ENCODE measurements at regions not wholly inside any gene's neighbourhood (a gene's known extent, or its start where the extent isn't known, plus 50 kb on each side); places are given as distances from the start of the nearest gene placed in this dataset.

- Histone ChIP-seq H2BK120ac (ENCODE audit: insufficient read depth, low read length, poor library complexity) (no peak overlapping the region), H3K14ac (ENCODE audit: low read length) (no peak overlapping the region), H3K4me1 (ENCODE audit: control insufficient read depth in 1 of 2, insufficient read depth in 2 of 2, low read length in 2 of 2) (no peaks in the 10 kb centered on the region), H3K27me3 (ENCODE audit: insufficient read depth, low read length) (no peaks in the 10 kb centered on the region), H3K9ac (ENCODE audit: low read length) (no peak overlapping the region), H3K36me3 (ENCODE audit: control insufficient read depth in 1 of 2, insufficient read depth in 2 of 2, low read length in 2 of 2) (no peaks in the 10 kb centered on the region), H3K18ac (ENCODE audit: low read length) (no peak overlapping the region), H2AK5ac (ENCODE audit: low read length) (no peak overlapping the region), H3K79me2 (ENCODE audit: control insufficient read depth, insufficient read depth, low read length, poor library complexity) (no peaks in the 10 kb centered on the region), H3K23ac (ENCODE audit: low read length) (no peak overlapping the region), H2AFZ (ENCODE audit: insufficient read depth, low read length, poor library complexity) (no peak overlapping the region), H3K79me1 (ENCODE audit: low read length) (no peaks in the 10 kb centered on the region), H3K4me2 (ENCODE audit: low read length) (no peak overlapping the region), H2BK5ac (ENCODE audit: low read depth, low read length, poor library complexity) (no peak overlapping the region), H3K9me3 (ENCODE audit: insufficient read depth, low read depth, low read length) (no peaks in the 10 kb centered on the region), H3K27ac (ENCODE audit: low read depth, low read length) (no peak overlapping the region), H4K8ac (ENCODE audit: low read depth, low read length) (no peak overlapping the region), H3K4me3 (ENCODE audit: low read depth, low read length) (no peak overlapping the region), H4K12ac (ENCODE audit: low read depth, low read length) (no peak overlapping the region), H3K4ac (ENCODE audit: low read depth, low read length) (no peak overlapping the region), H4K91ac (ENCODE audit: low read depth, low read length) (no peak overlapping the region), H2BK12ac (ENCODE audit: low read length) (no peak overlapping the region)
- no peak for DNase-seq
- no CpG with 5 or more reads among the region's 6 CpGs for WGBS (ENCODE audit: extremely low coverage, insufficient coverage, insufficient read length)
Observed at GRCh38 chr10:44572146-44572545, 187.2 kb upstream of the CXCL12 start.

GRCh38 chr10:44573821-44574220 is 188.9 kb upstream of the CXCL12 start:
- Histone ChIP-seq H3K9me3 (ENCODE audit: insufficient read depth, low read depth, low read length) (no peaks in the 10 kb centered on the region), H3K14ac (ENCODE audit: low read length) (no peak overlapping the region), H2AK5ac (ENCODE audit: low read length) (no peak overlapping the region), H3K79me1 (ENCODE audit: low read length) (no peaks in the 10 kb centered on the region), H3K27ac (ENCODE audit: low read depth, low read length) (no peak overlapping the region), H2BK12ac (ENCODE audit: low read length) (no peak overlapping the region), H2BK120ac (ENCODE audit: insufficient read depth, low read length, poor library complexity) (no peak overlapping the region), H3K27me3 (ENCODE audit: insufficient read depth, low read length) (no peaks in the 10 kb centered on the region), H3K4me1 (ENCODE audit: control insufficient read depth in 1 of 2, insufficient read depth in 2 of 2, low read length in 2 of 2) (no peaks in the 10 kb centered on the region), H4K8ac (ENCODE audit: low read depth, low read length) (no peak overlapping the region), H3K9ac (ENCODE audit: low read length) (no peak overlapping the region), H3K23ac (ENCODE audit: low read length) (no peak overlapping the region), H4K12ac (ENCODE audit: low read depth, low read length) (no peak overlapping the region), H3K4me3 (ENCODE audit: low read depth, low read length) (no peak overlapping the region), H2AFZ (ENCODE audit: insufficient read depth, low read length, poor library complexity) (no peak overlapping the region), H2BK5ac (ENCODE audit: low read depth, low read length, poor library complexity) (no peak overlapping the region), H3K4me2 (ENCODE audit: low read length) (no peak overlapping the region), H3K4ac (ENCODE audit: low read depth, low read length) (no peak overlapping the region), H4K91ac (ENCODE audit: low read depth, low read length) (no peak overlapping the region), H3K36me3 (ENCODE audit: control insufficient read depth in 1 of 2, insufficient read depth in 2 of 2, low read length in 2 of 2) (no peaks in the 10 kb centered on the region), H3K79me2 (ENCODE audit: control insufficient read depth, insufficient read depth, low read length, poor library complexity) (no peaks in the 10 kb centered on the region), H3K18ac (ENCODE audit: low read length) (no peak overlapping the region)
- no peak for DNase-seq
- WGBS (ENCODE audit: extremely low coverage, insufficient coverage, insufficient read length): no CpG with 5 or more reads among the region's 1 CpG

- H2AK5ac ChIP-seq (ENCODE audit: low read length): no peak overlapping the region
- no peak overlapping the region for H3K4me3 ChIP-seq (ENCODE audit: low read depth, low read length)
- no peaks in the 10 kb centered on the region for H3K4me1 ChIP-seq (ENCODE audit: control insufficient read depth in 1 of 2, insufficient read depth in 2 of 2, low read length in 2 of 2)
- no CpG with 5 or more reads among the region's 10 CpGs for WGBS (ENCODE audit: extremely low coverage, insufficient coverage, insufficient read length)
- H2BK12ac ChIP-seq (ENCODE audit: low read length): no peak overlapping the region
- no peak overlapping the region for H2AFZ ChIP-seq (ENCODE audit: insufficient read depth, low read length, poor library complexity)
- no peak overlapping the region for H3K14ac ChIP-seq (ENCODE audit: low read length)
- H3K9me3 ChIP-seq (ENCODE audit: insufficient read depth, low read depth, low read length): no peaks in the 10 kb centered on the region
- no peak overlapping the region for H4K91ac ChIP-seq (ENCODE audit: low read depth, low read length)
- no peak overlapping the region for H2BK5ac ChIP-seq (ENCODE audit: low read depth, low read length, poor library complexity)
- H3K79me2 ChIP-seq (ENCODE audit: control insufficient read depth, insufficient read depth, low read length, poor library complexity): no peaks in the 10 kb centered on the region
- H3K4ac ChIP-seq (ENCODE audit: low read depth, low read length): no peak overlapping the region
- no peak overlapping the region for H3K4me2 ChIP-seq (ENCODE audit: low read length)
- no peaks in the 10 kb centered on the region for H3K79me1 ChIP-seq (ENCODE audit: low read length)
- no peak overlapping the region for H3K18ac ChIP-seq (ENCODE audit: low read length)
- H2BK120ac ChIP-seq (ENCODE audit: insufficient read depth, low read length, poor library complexity): no peak overlapping the region
- H4K8ac ChIP-seq (ENCODE audit: low read depth, low read length): no peak overlapping the region
- DNase-seq: no peak
- no peaks in the 10 kb centered on the region for H3K36me3 ChIP-seq (ENCODE audit: control insufficient read depth in 1 of 2, insufficient read depth in 2 of 2, low read length in 2 of 2)
- no peak overlapping the region for H3K23ac ChIP-seq (ENCODE audit: low read length)
- H3K9ac ChIP-seq (ENCODE audit: low read length): no peak overlapping the region
- no peaks in the 10 kb centered on the region for H3K27me3 ChIP-seq (ENCODE audit: insufficient read depth, low read length)
- no peak overlapping the region for H3K27ac ChIP-seq (ENCODE audit: low read depth, low read length)
- H4K12ac ChIP-seq (ENCODE audit: low read depth, low read length): no peak overlapping the region
Observed at GRCh38 chr10:44574596-44575480, 189.9 kb upstream of the CXCL12 start.

DNA sequence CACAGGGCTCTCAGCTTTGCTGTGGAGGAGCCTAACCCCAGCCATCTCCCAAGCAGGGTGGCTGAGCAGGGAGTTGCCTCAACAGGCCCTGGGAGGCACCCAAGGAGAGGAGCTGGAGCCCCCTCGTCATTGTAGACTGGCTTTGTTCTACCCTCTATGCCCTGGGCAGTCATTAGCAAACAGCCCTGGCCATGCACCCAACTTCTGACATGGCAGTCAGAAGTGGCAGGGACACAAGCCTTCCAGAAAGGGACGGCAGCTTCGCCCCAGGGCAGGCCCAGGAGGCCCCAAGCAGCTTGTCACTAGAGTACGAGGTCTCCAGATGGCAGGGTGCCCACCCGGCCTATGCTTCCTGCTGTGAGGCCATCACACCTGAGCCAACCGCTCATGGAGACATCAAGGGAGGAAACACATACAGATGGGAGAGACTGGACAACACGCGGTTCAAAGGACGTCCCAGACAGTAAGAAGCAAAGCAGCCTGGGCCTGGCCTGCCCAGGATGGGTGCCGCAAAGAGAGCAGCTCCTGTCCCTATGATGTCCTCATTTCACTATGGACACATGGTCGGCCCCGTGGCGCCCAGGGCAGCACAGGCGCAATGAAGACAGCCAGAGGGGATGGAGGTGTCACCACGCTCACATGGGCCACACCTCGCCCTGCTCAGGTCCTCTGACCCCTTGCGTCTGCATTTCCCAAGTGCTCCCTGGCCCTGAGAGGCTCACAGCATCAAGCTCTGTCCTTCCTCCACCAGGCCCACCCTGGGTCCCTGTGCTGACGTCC is 190.9 kb upstream of the CXCL12 start:
- Histone ChIP-seq H4K12ac (ENCODE audit: low read depth, low read length) (no peak overlapping the region), H3K4ac (ENCODE audit: low read depth, low read length) (no peak overlapping the region), H3K36me3 (ENCODE audit: control insufficient read depth in 1 of 2, insufficient read depth in 2 of 2, low read length in 2 of 2) (no peaks in the 10 kb centered on the region), H3K14ac (ENCODE audit: low read length) (no peak overlapping the region), H2BK120ac (ENCODE audit: insufficient read depth, low read length, poor library complexity) (no peak overlapping the region), H2BK12ac (ENCODE audit: low read length) (no peak overlapping the region), H3K4me2 (ENCODE audit: low read length) (no peak overlapping the region), H4K91ac (ENCODE audit: low read depth, low read length) (no peak overlapping the region), H3K4me3 (ENCODE audit: low read depth, low read length) (no peak overlapping the region), H3K27ac (ENCODE audit: low read depth, low read length) (no peak overlapping the region), H3K79me2 (ENCODE audit: control insufficient read depth, insufficient read depth, low read length, poor library complexity) (no peaks in the 10 kb centered on the region), H3K18ac (ENCODE audit: low read length) (no peak overlapping the region), H2BK5ac (ENCODE audit: low read depth, low read length, poor library complexity) (no peak overlapping the region), H3K4me1 (ENCODE audit: control insufficient read depth in 1 of 2, insufficient read depth in 2 of 2, low read length in 2 of 2) (no peaks in the 10 kb centered on the region), H3K9me3 (ENCODE audit: insufficient read depth, low read depth, low read length) (no peaks in the 10 kb centered on the region), H4K8ac (ENCODE audit: low read depth, low read length) (no peak overlapping the region), H3K27me3 (ENCODE audit: insufficient read depth, low read length) (no peaks in the 10 kb centered on the region), H3K23ac (ENCODE audit: low read length) (no peak overlapping the region), H3K79me1 (ENCODE audit: low read length) (no peaks in the 10 kb centered on the region), H2AK5ac (ENCODE audit: low read length) (no peak overlapping the region), H2AFZ (ENCODE audit: insufficient read depth, low read length, poor library complexity) (no peak overlapping the region), H3K9ac (ENCODE audit: low read length) (no peak overlapping the region)
- no peak for DNase-seq
- no CpG with 5 or more reads among the region's 18 CpGs for WGBS (ENCODE audit: extremely low coverage, insufficient coverage, insufficient read length)

All from trophoblast cell (in vitro differentiated cells and primary cell).